Sigmoid colon (tissue), 4 donors: ENCODE measurements at regions not wholly inside any gene's neighbourhood (a gene's known extent, or its start where the extent isn't known, plus 50 kb on each side); places are given as distances from the start of the nearest gene placed in this dataset.

ENCODE experiments used
- CTCF ChIP-seq, 4 experiments: fragments of 450-650 bp in 3 of 4; fragments of 200-600 bp in 1 of 4; IDR thresholded peaks; one replicate each; pipeline ENCODE4 v1.5.1; 2016 to 2019; ENCODE audit warnings: antibody characterized with exemption in 4 of 4, mild to moderate bottlenecking in 3 of 4, moderate library complexity in 2 of 4
- EP300 ChIP-seq, 4 donors: sonication (generic); formaldehyde crosslinking; IDR thresholded peaks; one replicate each; pipeline ENCODE4 v1.6.1; 2017; ENCODE audit warnings: antibody characterized with exemption in 4 of 4
- POLR2AphosphoS5 ChIP-seq, 4 donors: sonication (generic); formaldehyde crosslinking; IDR thresholded peaks; one replicate each; pipeline ENCODE4 v1.6.1; 2017; ENCODE audit warnings: antibody characterized with exemption in 4 of 4

GRCh38 chr11:133745791-133746190 lies 99.5 kb downstream of the SPATA19 start:
- TF ChIP-seq EP300 (IDR thresholded peaks at IDR 0.05) (no peak), CTCF (IDR thresholded peaks at IDR 0.05) (no peak), POLR2AphosphoS5 (IDR thresholded peaks at IDR 0.05) (no peak)
